OCI-LY1 (cell line): ENCODE measurements at regions not wholly inside any gene's neighbourhood (a gene's known extent, or its start where the extent isn't known, plus 50 kb on each side); places are given as distances from the start of the nearest gene placed in this dataset.
A peak's percentile ranks its signal among the peaks of the same experiment; 100 is the strongest.

Source experiments
- H2AFZ ChIP-seq: fragments of 200-600 bp; sonication (generic), shearing (Covaris generic); 2 replicates; pipeline ENCODE4 v1.6.0; 2014; ENCODE audit warnings: antibody characterized with exemption, mild to moderate bottlenecking, low read length
- H3F3A ChIP-seq: fragments of 200-600 bp; sonication (generic), shearing (Covaris generic); 2 replicates; pipeline ENCODE4 v1.6.0; 2014; ENCODE audit warnings: mild to moderate bottlenecking, antibody characterized with exemption, low read length, moderate library complexity; ENCODE audit not compliant: insufficient read depth
- H3K27ac ChIP-seq: fragments of 200-600 bp; sonication (generic); 2 replicates; pipeline ENCODE4 v1.5.1; 2014; ENCODE audit warnings: low read length, mixed run types, mild to moderate bottlenecking, low read depth; ENCODE audit not compliant: poor library complexity, severe bottlenecking
- H3K27me3 ChIP-seq: fragments of 200-600 bp; sonication (generic); 2 replicates; pipeline ENCODE4 v1.6.0; 2014; ENCODE audit warnings: antibody characterized with exemption, mild to moderate bottlenecking, low read length, moderate library complexity; ENCODE audit not compliant: insufficient read depth
- H3K36me3 ChIP-seq: fragments of 200-600 bp; sonication (generic); 2 replicates; pipeline ENCODE4 v1.6.1; 2014; ENCODE audit warnings: mild to moderate bottlenecking, antibody characterized with exemption, low read length, moderate library complexity, mixed read lengths; ENCODE audit not compliant: insufficient read depth
- H3K4me1 ChIP-seq: fragments of 200-600 bp; sonication (generic); 2 replicates; pipeline ENCODE4 v1.5.1; 2014; ENCODE audit warnings: mild to moderate bottlenecking, low read length, moderate library complexity; ENCODE audit not compliant: insufficient read depth, severe bottlenecking
- H3K4me2 ChIP-seq: fragments of 200-600 bp; sonication (generic), shearing (Covaris generic); 2 replicates; pipeline ENCODE4 v1.6.1; 2014; ENCODE audit warnings: low read length
- H3K4me3 ChIP-seq: fragments of 200-600 bp; sonication (generic); 2 replicates; pipeline ENCODE4 v1.5.1; 2014; ENCODE audit warnings: low read length, low read depth, mild to moderate bottlenecking, mixed read lengths; ENCODE audit not compliant: poor library complexity, severe bottlenecking
- H3K79me2 ChIP-seq: fragments of 200-600 bp; shearing (Covaris generic); 2 replicates; pipeline ENCODE4 v1.6.1; 2016; ENCODE audit warnings: mixed run types, low read length, mixed read lengths; ENCODE audit not compliant: insufficient read depth
- H3K9ac ChIP-seq: fragments of 200-600 bp; sonication (generic), shearing (Covaris generic); 2 replicates; pipeline ENCODE4 v1.6.1; 2014; ENCODE audit warnings: mild to moderate bottlenecking, low read length, mixed read lengths
- H3K9me2 ChIP-seq: fragments of 200-600 bp; sonication (generic), shearing (Covaris generic); 2 replicates; pipeline ENCODE4 v1.6.1; 2014; ENCODE audit warnings: low read depth, mild to moderate bottlenecking, low read length, mixed read lengths
- H3K9me3 ChIP-seq: fragments of 200-600 bp; shearing (Covaris generic); 2 replicates; pipeline ENCODE4 v1.6.1; 2014; ENCODE audit warnings: low read length, mixed read lengths
- H4K20me1 ChIP-seq: fragments of 200-600 bp; sonication (generic), shearing (Covaris generic); 2 replicates; pipeline ENCODE4 v1.6.0; 2016; ENCODE audit warnings: mild to moderate bottlenecking, low read length; ENCODE audit not compliant: insufficient read depth
- CTCF ChIP-seq: fragments of 200-600 bp; sonication (generic), shearing (Covaris generic); IDR thresholded peaks from 2 replicates; pipeline ENCODE4 v1.5.1; 2017; ENCODE audit warnings: mild to moderate bottlenecking, antibody characterized with exemption, low read length, moderate library complexity, mixed read lengths
- EZH2 ChIP-seq: fragments of 200-600 bp; sonication (generic), shearing (Covaris generic); IDR thresholded peaks from 2 replicates; pipeline ENCODE4 v1.8.0; 2017; ENCODE audit warnings: borderline replicate concordance, mixed run types, mild to moderate bottlenecking, antibody characterized with exemption, low read length, moderate library complexity, mixed read lengths

- Histone ChIP-seq H3K9me2 (no peaks in the 10 kb centered on the region), H3K4me2 (no peak overlapping the region), H3K79me2 (no peaks in the 10 kb centered on the region), H3K27me3 (no peaks in the 10 kb centered on the region; the same call in 1 of the 2 replicates), H3K9ac (no peak overlapping the region), H3K36me3 (no peaks in the 10 kb centered on the region), H3F3A (no peaks in the 10 kb centered on the region), H3K4me1 (peaks cover 19% of the 10 kb centered on the region), H3K4me3 (no peak overlapping the region), H3K27ac (no peak overlapping the region), H2AFZ (no peak overlapping the region), H3K9me3 (no peaks in the 10 kb centered on the region), H4K20me1 (no peaks in the 10 kb centered on the region)
- TF ChIP-seq EZH2 (no peak), CTCF (no peak)
These were observed 85.4 kb upstream of the RALY start for GRCh38 chr20:33908336-33908735.

- Histone ChIP-seq H3K27ac (no peak overlapping the region), H3K9me2 (no peaks in the 10 kb centered on the region), H4K20me1 (no peaks in the 10 kb centered on the region), H3K4me2 (no peak overlapping the region), H3K9me3 (no peaks in the 10 kb centered on the region), H3K4me1 (peaks cover 19% of the 10 kb centered on the region), H3K9ac (no peak overlapping the region), H3K79me2 (no peaks in the 10 kb centered on the region), H3K27me3 (no peaks in the 10 kb centered on the region; the same call in 1 of the 2 replicates), H3K36me3 (no peaks in the 10 kb centered on the region), H3K4me3 (no peak overlapping the region), H2AFZ (no peak overlapping the region), H3F3A (no peaks in the 10 kb centered on the region)
- TF ChIP-seq EZH2 (no peak), CTCF (no peak)
These were observed 84.8 kb upstream of the RALY start for GRCh38 chr20:33908868-33909267.

GRCh38 chr20:33909331-33909921 is 84.3 kb upstream of the RALY start:
- Histone ChIP-seq H3K27me3 (no peaks in the 10 kb centered on the region; the same call in 1 of the 2 replicates), H3K4me3 (no peak overlapping the region), H3K79me2 (no peaks in the 10 kb centered on the region), H3K36me3 (no peaks in the 10 kb centered on the region), H3K9me2 (no peaks in the 10 kb centered on the region), H3K9me3 (no peaks in the 10 kb centered on the region), H3K9ac (no peak overlapping the region), H2AFZ (0 out of 2 replicates have a peak overlapping the region, but pooled peaks have one; percentile 32), H3K4me2 (no peak overlapping the region), H4K20me1 (no peaks in the 10 kb centered on the region), H3F3A (no peaks in the 10 kb centered on the region), H3K4me1 (peaks cover 23% of the 10 kb centered on the region), H3K27ac (no peak overlapping the region)
- no peak for TF ChIP-seq EZH2
- TF ChIP-seq CTCF: no peak
